Endothelial cell of hepatic sinusoid (primary cell): ENCODE measurements at regions not wholly inside any gene's neighbourhood (a gene's known extent, or its start where the extent isn't known, plus 50 kb on each side); places are given as distances from the start of the nearest gene placed in this dataset.

Experiments
- in situ Hi-C: cut with HindIII; loops from 2 replicates; pipeline ENCODE4 v1.10.0; 2017; ENCODE audit warnings: low sequenced_read_pairs

DNA sequence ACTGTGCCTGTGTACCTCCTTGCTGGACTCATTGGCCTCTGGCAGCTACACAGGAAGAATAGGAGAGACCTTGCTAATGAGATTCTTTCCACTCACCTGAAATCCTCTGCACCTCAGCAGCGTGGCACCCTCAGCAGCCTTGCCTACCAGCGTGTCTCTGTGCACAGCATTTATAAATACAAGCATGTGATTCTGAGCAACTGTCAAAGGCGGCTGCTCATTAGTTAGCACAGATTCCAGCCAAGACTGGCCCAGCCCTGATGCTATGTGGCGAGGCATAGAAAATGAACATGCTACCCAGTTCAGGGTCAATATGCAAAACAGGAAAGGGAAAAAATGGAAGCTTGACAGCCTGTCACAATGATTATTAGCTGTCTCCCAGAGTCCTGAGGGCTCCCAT lies 298.0 kb downstream of the C4orf33 start:
- in situ Hi-C loops = no loop called here

DNA sequence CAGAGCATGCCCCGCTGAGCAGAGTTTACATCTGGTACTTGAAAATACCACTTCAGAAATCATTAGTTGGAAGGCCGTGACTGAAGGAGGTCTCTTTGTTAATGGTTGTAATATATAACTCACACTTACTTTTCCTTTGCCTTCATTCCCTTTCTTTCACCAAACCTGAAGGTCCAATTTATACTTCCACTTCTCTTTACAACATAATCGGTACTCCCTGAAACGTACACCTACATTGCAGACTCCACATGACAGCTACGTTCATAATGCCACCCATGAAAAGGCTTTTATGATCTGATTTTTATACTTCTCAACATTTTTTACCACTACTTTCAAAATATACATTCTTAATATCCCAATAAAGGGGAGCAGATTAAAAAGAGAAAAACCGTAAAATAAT lies 298.7 kb downstream of the C4orf33 start:
- in situ Hi-C loops = no loop called here

GRCh38 chr4:129403848-129404247 lies 307.9 kb downstream of the C4orf33 start:
- in situ Hi-C loops = no loop called here

- in situ Hi-C loops = no loop called here
Measured at GRCh38 chr4:129410115-129410514, 314.2 kb downstream of the C4orf33 start.

GRCh38 chr4:129415004-129415403 lies 319.1 kb downstream of the C4orf33 start:
- in situ Hi-C loops = no loop called here

DNA sequence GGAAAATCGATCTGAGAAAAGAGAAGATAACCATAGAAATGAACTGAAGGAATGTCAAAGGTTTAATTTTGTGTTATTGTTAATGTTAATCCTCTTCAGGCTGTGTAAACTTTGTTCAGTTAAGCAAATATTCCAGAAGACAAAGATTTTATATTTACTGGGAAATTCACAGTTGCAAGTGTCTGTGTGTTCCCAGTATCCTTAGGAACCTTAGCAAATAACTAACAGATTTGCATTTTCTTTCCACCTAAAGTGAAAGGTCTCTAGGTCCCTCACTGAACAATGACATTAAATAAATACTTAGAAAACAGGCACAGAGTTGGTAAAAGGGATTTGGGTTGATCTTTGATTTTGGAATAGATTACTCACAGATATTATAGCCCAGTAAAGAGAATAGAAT lies 324.7 kb downstream of the C4orf33 start:
- in situ Hi-C loops = loop anchor here (5.0 kb wide), 1 partner anchor 43 kb away; no protein-coding TSS in a partner anchor

DNA sequence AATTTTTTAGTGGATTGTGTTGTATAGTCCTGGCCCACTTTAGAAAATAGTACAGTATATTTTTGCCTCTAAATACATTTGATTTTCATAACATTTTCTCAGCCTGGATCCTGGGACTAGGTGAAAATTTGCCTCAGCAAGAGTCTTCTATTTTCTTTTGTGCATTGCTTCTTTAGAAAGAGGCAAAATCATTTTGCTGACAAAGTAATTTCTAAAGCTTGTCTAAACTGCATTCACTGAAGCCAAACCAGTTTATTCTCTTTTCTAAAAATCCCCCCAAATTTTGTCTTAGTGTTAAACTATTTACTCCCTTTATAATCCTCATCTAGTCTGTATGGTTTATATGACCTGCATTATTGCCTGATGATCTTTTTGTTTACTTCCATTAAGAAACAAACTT lies 326.3 kb downstream of the C4orf33 start:
- in situ Hi-C loops = loop anchor here (5.0 kb wide), 1 partner anchor 45 kb away; no protein-coding TSS in a partner anchor

GRCh38 chr4:129428454-129428853 lies 332.5 kb downstream of the C4orf33 start:
- in situ Hi-C loops = no loop called here

DNA sequence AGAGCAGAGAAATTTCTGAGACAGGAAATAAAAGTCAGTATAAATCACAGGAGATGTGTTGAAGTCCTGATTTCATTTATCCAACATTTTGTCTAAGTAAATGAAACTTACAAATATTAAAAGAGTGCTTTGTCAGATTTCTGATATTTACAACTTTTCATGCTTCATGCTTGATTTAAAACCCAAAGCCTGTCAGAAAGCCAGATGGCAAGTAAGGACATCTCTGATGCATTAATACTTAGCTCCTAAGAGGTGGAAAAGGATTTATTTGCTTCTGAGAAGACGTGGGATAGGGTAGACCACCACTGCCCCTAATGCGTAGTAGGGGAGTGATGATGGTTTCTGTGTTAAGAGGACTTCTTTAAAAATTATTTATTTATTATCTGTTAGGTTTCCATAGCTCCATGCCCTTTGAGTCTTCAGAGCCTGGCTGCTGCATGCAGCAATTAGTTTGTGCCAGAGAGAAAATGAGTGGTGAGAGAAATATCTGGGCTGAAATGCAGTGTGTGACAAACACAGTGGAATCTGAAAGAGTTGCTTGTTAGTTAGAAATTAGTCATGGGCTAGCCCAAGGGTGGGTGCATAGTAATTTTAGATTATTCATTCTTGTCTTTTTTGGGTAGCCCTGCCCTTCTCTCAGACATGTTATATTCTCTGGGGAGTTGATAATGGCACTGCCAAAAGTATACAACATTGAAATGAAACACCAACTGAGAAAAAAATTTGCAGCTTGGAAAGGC lies 333.8 kb downstream of the C4orf33 start:
- in situ Hi-C loops = no loop called here

GRCh38 chr4:129437347-129437746 lies 341.4 kb downstream of the C4orf33 start:
- in situ Hi-C loops = no loop called here

DNA sequence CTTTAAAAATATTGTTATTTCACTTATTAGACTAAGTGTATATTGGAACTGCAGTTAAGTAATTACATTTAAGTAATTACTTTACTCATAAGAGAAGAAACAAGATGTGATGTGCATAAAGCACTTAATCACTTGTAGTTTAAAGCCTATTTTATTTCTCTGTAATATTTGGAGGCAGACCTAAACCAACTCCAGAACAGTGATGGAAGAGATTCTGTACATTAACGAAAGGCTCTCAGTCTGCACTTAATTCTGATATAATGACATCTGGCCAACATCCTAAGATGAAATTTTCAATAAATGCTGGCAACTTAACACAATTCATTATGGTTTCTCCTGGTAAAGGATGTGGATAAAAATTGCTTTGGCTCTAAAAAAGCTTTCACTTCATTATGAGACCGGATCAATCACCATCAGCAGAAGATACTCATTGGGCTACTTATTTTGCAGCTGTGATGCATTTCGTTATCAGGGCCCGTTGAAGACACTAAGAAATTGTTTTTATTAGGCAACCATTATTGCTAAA lies 342.6 kb downstream of the C4orf33 start:
- in situ Hi-C loops = no loop called here

- in situ Hi-C loops = no loop called here
Measured at GRCh38 chr4:129446074-129446473, 350.1 kb downstream of the C4orf33 start.

- in situ Hi-C loops = no loop called here
Measured at GRCh38 chr4:129453524-129454200, 357.7 kb downstream of the C4orf33 start.

- in situ Hi-C loops = no loop called here
Measured at GRCh38 chr4:129455482-129455881, 359.5 kb downstream of the C4orf33 start.

- in situ Hi-C loops = no loop called here
Measured at GRCh38 chr4:129468624-129469023, 372.7 kb downstream of the C4orf33 start.

GRCh38 chr4:129474698-129475097 lies 378.7 kb downstream of the C4orf33 start:
- in situ Hi-C loops = loop anchor here (10.0 kb wide), 1 partner anchor 1680 kb away; no protein-coding TSS in a partner anchor

DNA sequence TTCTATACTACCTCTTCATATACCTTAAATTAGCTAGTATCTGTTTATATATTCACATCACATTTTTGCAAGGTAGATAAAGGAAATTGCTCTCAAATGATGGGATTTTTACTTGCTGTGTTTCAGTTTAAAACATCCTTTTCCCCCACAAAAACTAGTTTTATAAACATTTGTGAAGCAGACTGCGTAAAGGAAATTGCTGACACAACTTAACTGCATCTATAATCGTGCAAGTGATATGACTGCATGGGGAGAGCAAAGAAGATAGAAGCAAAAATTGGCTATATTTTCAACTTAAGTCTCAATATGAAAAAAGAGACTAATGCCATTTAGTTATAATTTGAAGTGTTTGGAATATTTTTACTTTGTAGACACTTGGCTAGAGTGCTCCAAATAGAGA lies 385.2 kb downstream of the C4orf33 start:
- in situ Hi-C loops = no loop called here

DNA sequence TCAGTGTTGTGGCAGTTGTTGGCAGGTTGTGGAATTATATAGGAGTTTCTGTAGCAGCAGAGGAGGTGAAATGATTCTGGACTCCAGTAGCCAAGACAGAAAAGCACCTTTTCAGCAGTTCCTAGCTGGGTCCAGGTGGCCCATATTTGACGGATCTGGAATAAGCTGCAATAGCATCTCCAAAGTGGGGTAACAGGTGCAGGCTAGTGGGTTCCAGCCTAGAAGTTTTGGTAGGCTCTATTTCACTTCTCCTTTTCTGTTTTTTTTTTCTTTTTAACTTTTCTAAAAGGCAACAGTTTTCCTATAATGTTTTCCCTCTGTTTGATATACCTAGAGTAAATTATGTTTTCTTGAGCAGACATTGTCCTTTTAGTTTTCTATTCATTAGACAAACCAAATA lies 392.5 kb downstream of the C4orf33 start:
- in situ Hi-C loops = no loop called here

GRCh38 chr4:129490516-129490915 lies 394.6 kb downstream of the C4orf33 start:
- in situ Hi-C loops = no loop called here

DNA sequence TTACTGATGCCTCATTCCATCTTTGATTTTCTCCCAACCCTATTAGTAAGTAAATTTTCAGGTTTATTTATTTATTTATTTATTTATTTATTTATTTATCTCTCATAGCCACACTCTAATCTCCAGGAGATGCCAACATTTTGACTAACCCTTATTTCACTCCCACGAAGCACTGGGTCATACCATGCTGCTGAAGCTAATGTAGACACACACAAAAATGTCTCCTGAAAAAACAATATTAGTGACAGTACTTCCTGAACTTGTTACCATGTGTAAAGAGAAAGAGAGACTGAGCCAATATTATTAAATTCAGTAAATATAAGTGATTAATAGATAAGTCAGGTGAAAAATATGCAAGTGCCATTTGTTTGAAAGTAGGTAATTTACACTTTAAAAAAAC lies 402.7 kb downstream of the C4orf33 start:
- in situ Hi-C loops = no loop called here

- in situ Hi-C loops = no loop called here
Measured at GRCh38 chr4:129514852-129515251, 418.9 kb downstream of the C4orf33 start.

GRCh38 chr4:129515356-129515755 lies 419.4 kb downstream of the C4orf33 start:
- in situ Hi-C loops = no loop called here
